Hematopoietic multipotent progenitor cell treated with erythropoietin and hydrocortisone succinate and interleukin-3 and kit ligand, for 15 days (in vitro differentiated cells): ENCODE measurements at regions not wholly inside any gene's neighbourhood (a gene's known extent, or its start where the extent isn't known, plus 50 kb on each side); places are given as distances from the start of the nearest gene placed in this dataset.
"Not testable (repeated sequence)": the region's sequence is repeated elsewhere in the genome, so short reads cannot be mapped to it uniquely, and the experiment has no call there.

Experiments used
- DNase-seq: peaks from one replicate; pipeline ENCODE4 v3.0.0-alpha.2; 2015; ENCODE audit warnings: low spot score

DNA sequence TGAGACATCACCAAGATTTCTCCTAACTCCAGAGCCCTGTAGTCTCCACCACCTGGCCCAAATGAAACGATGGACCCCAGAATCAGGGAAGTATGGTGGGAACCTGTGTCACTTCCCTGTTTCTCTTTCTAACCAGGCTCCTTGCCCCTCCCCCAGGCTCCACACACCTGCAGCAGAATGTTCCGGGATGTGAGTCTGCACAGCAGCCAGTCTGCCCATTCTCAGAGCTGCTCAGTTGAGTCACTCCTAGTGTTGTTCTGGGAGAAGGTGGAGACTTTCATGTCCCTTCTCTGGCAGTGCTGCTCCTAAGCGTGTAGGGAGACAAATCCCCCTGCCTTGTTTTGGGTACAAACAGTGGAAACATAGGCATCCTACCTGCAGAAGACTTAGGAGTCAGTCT lies 76.0 kb upstream of the XPA start:
- DNase-seq = no peak

DNA sequence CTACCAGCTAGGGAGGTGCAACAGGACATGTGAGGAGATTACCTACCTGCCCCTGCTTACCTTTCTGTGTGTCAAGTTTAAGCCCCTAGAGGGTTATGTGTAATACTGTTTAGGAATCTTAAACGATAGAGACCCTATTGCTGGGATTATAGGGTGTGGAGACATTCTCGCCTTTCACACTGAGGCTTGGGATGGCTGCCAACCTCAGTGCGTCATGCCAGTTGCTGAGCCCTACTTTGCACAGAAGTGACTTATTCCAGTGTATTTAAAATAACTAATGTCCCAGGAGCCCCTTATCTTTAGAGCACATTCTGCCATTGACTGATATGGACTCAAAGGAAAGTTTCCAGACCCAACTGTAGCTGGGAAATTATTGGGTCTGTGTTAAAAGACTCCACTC lies 76.6 kb upstream of the XPA start:
- peak; percentile 16 for DNase-seq

DNA sequence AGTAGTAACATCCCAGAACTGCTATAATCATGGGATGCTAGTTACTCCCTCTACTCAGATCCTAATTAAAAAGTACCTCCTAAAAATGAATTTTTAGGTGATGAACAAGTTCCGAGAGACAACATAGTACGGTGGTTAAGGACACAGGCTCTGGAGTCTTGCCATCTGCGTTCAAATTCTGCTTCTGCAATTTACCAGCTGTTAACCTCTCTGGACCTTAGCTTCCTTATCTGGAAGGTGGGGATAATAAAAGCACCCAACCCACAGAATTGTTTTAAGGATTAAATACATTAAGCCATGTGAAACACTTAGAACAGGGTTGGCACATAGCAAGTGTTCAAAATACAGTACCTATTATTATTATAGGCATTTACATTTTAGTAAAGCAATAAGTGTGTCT lies 77.5 kb upstream of the XPA start:
- DNase-seq = no peak

DNA sequence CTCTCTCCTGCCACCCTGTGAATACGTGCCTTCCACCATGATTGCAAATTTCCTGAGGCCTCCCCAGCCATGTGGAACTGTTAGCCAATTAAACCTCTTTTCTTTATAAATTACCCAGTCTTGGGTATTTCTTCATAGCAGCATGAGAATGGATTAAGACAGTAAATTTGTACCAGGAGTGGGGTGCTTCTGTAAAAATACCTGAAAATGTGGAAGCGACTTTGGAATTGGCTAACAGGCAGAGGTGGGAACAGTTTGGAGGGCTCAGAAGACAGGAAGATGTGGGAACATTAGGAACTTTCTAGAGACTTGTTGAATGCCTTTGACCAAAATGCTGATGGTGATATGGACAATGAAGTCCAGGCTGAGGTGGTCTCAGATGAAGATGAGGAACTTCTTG lies 74.3 kb upstream of the FOXE1 start:
- DNase-seq = not testable (repeated sequence)

DNA sequence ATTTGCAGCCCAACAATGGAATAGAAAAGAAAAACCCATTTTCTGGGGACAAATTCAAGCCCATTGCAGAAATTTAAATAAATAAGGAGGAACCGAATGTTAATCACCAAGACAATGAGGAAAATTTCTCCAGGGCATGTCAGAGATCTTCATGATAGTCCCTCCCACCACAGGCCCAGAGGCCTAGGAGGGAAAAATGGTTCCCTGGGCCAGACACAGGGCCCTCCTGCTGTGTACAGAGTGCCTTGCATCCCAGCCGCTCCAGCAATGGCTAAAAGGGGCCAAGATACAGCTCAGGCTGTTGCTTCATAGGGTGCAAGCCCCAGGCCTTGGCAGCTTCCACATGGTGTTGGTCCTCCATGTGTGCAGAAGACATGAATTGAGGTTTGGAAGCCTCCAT lies 73.4 kb upstream of the FOXE1 start:
- no peak for DNase-seq

DNA sequence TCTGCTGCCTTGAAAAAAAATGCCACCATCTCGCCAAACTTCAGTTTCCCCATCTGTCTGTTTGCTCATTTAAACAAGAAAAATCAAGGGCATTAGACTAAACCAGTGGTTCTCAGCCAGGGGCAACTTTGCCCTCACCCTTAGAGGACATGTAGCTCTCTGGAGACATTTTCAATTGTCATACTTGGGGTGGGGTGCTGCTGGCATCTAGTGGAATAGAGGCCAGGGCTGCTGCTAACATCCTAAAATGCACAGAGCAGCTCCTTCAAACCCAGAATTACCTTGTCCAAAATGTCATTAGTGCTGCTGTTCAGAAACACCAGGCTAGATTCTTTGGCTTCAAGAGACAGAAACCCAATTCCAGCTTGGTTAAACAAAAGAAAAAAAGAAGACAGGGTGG lies 71.1 kb upstream of the FOXE1 start:
- no peak for DNase-seq

DNA sequence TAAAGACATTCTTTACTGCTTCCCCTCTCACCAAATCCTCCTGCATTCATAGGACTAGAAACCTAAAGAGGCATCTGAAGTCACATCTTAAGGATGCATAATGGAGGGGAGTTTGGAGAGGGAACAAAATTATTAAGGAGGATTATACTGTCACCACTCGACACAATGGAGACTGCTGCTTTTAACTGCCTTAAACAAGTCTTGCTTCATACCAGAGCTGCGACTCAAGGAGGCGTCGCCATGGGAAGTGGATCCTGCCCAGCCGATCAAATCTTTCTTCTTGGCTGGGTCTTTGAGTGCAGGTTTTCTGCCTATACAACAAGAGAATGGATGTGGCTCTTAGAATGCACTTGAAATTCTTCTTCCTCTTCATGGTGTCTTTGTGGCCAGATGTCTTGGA lies 66.7 kb upstream of the FOXE1 start:
- no peak for DNase-seq

DNA sequence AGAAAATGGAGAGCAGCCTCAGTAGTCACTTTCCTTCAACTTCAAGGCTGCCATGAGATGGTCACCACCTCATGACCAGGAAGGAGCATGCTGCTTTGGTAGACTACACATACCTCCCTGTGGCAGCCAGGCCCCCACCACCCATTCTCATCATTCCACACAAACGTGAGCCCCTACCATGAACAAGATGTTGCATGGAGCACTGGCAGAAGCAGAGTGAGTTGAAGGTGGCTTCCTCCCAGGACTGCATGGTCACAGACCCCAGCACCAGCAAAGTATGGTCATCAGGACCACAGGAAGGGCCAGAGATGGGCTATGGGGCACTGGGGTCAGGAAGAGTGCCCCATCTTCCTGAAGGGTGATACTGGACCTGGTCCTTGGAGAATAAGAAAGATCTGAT lies 65.5 kb upstream of the FOXE1 start:
- DNase-seq = no peak

DNA sequence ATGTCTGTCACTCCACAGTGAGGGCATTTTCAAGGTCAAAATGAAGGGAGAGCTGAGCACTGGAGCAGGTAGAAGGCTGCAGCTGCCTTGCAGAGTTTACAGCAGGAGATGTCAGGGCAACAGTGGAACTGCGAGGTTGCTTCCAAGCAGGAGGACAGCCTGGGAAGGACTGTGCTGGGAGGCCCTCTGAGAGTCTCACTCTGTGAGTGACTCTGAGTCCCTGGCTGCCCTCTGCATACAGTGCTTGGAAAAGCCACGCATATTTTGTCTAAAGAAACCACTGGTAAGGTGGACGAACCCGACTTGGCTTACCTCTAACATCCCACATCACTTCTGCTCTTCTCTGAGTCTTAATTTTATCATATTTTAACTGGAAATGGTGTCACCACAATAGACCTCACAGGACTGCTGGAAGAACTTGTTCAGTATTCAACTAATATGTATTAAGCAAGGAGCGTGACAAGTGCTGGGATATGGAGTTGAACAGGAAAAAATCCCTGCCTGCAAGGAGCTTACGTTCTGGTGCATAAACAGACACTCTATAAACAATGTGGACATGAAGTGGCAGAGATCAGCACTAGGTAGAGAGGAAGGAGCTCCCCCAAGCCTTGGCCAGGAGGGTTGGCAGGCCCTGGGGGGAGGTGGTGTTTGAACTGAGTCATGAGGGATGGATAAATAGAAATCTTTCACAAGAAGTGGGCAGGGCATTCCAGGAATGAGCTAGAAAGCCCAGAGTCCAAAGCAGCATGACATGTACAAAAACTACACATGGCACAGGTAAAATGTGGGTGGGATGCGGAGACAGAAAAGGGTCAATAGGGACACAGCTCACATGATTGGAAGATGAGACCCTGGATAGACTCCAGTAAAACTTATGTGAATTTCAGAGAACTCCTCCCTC lies 64.0 kb upstream of the FOXE1 start:
- DNase-seq = no peak

DNA sequence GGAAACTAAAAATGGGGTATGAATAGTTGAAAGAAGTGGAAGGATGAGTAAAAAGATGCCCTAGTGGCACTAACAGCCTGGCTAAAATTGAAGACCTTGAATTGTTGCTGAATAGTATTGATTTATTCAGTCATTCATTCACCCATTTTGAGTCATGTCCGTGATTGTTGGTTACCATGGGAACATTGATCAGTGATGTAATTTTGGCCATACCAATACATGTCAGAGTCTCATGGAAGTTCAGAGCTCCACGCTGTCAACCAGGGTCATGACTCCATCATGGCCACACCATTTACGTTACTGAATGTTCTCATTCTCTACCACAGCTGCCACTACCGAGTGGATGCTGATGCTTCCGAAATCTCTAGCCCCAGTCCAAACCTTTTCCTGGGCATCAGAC lies 62.5 kb upstream of the FOXE1 start:
- no peak for DNase-seq

DNA sequence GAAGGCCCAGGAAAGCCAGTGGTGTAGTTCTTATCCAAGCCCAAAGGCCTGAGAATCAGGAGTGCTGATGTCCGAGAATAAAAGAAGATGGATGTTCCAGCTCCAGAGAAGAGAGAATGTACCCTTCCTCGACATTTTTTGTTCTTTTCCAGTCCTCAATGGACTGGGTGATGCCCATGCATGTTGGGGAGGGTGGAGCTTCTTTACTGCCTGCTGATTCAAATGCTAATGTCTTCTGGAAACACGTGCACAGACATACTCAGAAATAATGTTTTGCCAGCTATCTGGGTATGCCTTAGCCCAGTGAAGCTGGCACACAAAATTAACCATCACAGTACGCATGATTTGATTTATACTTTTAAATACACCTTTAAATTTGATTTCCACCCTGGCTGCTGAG lies 61.5 kb upstream of the FOXE1 start:
- DNase-seq = no peak

DNA sequence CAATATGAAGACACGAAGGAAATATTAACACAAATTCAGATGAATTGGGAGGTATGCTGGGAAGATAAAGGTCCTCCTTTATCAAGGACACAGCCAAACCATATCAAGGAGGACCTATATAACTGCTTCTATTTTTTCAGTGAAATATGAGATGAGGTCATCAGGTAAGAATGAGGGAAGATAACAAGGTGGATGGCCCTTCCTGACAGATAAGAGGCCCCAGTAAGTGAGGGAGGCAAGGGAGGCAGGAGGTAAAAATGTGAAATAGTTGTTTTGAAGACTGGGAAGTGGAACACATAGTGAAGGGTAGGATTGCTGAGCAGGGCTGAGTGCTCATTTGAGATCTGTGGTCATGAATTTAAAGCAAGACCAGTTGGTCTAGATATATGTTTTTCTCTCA lies 60.0 kb upstream of the FOXE1 start:
- DNase-seq = no peak

DNA sequence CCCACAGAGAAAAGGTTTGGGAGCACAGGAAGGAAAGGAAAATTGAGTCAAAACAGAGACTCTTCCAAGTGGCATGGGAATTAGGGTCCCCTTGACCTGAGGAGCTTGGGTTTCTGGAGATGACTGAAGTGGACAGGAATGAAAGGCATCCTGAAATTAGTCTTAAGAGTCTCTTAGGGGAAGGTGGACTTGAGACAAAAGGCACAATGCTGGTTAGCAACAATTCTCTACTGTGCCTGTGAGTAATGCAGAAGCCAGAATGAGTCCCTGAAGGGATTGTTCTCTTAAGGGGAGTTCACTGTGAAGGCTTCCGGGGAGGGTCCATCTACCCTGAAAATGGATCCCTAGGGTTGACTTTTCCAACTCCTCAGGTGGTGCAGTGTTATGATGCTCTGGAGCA lies 58.4 kb upstream of the FOXE1 start:
- DNase-seq = no peak

DNA sequence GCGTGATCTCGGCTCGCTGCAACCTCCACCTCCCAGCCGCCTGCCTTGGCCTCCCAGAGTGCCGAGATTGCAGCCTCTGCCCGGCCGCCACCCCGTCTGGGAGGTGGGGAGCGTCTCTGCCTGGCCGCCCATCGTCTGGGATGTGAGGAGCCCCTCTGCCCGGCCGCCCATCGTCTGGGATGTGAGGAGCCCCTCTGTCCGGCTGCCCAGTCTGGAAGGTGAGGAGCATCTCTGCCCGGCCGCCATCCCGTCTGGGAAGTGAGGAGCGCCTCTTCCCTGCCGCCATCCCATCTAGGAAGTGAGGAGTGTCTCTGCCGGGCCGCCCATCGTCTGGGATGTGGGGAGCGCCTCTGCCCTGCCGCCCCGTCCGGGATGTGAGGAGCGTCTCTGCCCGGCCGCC lies 56.9 kb upstream of the FOXE1 start:
- not testable (repeated sequence) for DNase-seq

DNA sequence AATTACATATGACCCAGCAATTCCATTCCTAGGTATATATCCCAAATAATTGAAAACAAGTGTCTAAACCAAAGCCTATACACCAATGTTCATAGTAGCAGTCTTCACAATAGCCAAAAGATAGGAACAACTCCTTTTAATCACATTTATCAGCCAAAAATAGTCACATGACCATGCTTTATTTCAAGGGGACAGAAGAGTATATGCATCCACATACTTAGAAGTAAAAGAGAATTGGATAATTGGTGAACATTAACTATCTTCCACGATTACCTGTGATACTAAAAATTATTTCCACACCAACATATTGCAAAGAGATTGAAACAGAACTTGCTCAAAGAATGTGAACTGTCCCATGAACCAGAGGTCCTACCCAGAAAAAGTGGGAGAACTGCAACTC lies 51.8 kb upstream of the FOXE1 start:
- no peak for DNase-seq

DNA sequence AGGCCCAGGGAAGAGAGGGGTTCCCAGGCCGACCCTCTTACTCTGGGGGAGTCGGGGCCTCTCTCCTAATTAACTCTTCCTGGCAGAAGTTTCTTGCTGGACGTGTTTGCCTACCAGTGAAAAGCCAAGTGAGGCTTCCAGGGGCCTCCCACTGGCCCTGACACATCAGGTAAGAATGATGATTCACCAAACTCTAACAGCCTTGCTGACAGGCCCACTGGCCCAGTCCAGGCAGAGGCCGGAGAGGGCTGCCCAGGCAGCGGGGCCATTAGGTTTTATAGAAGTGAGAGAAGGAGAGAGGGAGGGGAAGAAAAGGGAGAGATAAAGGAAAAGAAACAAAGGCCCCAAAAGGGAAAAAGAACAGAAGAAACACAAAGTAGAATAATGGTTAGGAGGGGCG lies 50.8 kb upstream of the FOXE1 start:
- DNase-seq = no peak

DNA sequence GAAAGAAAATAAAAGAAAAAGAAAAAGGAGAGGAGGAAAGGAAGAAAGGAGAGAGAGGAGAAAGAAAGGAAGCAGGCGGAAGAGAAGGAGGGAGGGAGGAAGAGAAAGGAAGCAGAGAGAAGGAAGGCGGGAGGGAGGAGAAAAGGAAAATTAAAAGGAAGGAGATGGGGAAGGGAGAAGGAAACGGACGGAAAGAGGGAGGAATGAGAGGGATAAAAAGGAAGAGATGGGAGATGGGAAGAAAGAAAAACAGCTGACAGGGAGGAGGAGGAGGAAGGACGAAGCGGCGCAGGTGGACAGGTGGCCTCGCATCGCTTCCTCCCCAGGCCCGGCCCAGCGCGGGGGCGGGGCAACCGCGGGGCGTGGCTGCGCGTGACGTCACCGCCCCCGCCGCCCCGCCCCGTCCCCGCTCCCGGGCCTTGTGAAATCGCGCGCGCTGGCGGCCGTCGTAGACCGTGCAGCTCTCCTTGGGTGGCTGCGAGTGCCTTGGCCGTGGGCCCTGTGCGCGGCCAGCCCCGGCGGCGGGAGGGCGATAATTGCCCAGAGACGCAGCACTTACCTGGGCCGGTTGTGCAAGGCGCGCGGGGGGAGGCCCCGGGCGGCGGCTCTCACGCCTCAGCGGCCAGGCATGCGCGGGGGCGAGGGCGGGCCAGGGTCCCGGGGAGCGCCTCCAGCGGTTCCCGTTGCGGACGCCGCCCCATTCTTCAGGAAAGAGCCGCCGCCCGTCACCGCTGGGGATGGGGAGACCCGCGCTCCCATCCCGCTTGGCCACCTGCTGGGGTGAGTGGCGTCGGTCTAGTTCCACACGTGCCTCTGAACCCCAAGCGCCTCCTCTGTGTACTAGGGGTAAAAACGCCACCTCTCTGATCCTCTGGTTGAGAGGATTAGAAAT lies 49.6 kb upstream of the FOXE1 start:
- peak; percentile 74 for DNase-seq
